ENCODE measurements at regions not wholly inside any gene's neighbourhood (a gene's known extent, or its start where the extent isn't known, plus 50 kb on each side); places are given as distances from the start of the nearest gene placed in this dataset.
"Not testable (repeated sequence)": the region's sequence is repeated elsewhere in the genome, so short reads cannot be mapped to it uniquely, and the experiment has no call there.

DNA sequence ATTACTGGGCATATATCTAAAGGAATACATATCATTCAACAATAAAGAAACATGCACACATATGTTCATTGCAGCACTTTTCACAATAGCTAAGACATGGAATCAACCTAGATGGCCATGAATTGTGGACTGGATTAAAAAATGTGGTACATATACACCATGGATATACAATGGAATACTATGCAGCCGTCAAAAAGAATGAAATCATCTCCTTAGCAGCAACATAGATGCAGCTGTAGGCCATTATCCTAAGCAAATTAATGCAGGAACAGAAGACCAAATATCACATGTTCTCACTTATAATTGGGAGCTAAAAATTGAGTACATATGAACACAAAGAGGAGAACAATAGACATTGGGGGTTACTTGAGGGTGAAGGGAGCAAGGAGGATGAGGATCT is 175.6 kb downstream of the POLR1F start:
- no peak for DNase-seq (ENCODE audit: low spot score)

DNA sequence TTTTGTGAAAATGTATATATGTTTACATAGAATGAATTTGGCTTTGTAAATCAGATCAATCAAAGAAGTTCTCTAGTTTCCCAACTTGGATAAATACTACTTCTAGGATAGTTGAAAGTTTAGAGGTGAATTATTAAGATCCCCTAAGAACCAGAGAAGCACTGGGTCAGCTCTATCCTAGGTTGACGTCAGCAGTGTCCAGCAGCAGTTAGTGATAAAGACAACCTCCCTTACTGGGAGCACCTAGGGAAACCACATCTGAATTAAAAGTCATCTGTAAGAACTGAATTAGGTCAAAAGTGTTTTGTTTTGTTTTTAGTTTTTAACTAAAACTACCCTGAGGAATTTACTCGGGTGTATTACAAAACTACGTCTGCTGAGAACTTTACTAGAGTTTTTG is 178.0 kb downstream of the POLR1F start:
- DNase-seq (ENCODE audit: low spot score), result no peak

DNA sequence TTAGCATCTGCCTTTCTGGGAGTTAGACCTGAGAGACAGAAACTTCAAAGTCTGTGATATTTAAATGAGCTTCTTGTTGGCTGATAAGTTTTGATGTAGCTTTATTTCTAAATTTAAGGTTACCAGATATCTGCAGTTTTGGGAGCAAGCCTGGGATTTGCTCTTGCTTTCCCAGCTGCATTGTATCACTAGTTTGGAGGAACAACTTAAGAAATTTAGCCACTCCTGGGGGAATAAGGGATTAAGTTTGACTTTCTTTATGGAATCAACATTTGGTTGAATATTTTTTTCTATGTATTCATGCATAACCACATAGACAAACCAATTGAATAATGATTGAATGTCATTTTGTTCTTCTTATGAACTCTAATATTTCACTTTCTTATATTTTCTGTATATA is 178.6 kb downstream of the POLR1F start:
- DNase-seq (ENCODE audit: low spot score), result no peak

DNA sequence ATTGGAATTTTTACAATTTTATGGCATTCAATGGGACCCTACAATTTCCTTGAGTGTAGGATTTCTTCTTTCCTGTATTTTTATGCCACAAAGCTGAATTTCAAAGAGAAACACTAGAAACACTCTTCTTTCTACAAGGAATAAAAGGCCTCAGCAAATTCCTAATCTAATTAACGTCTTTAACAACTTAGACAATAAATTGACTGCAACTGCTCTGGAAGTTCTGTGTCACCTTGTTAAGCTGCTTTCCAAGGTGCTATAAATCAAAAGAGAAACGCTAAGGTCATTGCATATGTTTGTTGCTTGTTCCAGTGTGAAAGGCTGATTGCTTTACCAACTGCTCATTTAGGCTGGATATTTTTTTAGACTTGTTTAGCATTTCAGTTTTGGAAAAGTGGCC is 182.2 kb downstream of the POLR1F start:
- no peak for DNase-seq (ENCODE audit: low spot score)

DNA sequence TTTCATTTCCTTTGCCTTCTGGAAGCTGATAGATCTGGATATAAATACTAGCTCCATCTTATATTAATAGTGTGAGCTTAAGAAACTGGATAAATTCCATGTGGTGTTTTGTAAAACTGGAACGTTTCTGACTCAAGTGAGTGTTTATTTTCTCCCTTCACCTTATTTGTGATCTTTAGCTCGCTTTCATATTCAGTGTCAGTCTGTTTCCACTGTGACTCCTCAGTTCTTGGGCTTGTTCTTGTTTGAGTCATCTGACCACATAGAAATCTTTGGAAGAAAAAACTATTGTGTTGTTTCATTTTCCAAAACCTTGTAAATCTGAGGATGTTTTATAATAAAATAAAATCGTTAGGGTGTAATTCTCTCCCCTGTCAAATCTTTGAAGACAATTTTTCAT is 186.4 kb downstream of the POLR1F start:
- DNase-seq (ENCODE audit: low spot score), result no peak

DNA sequence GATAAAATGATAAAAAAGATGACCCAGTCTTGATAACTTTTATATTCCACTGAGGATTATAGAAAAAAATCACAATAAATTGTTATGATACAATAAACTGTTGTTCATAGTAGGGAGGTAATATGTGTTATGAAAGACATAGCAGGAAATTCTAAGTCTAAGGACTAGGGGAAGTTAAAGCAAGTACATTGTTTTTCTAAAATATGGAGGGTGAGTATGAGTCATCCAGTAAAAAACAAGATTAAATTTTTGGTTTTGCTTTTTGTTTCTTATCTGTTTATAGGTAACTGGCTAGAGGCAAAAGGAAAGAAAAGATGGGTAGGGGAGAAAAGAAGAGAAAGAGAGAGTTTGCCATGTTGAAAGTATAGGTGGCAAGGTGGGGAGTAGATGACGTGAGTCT is 188.4 kb downstream of the POLR1F start:
- DNase-seq (ENCODE audit: low spot score), result no peak

DNA sequence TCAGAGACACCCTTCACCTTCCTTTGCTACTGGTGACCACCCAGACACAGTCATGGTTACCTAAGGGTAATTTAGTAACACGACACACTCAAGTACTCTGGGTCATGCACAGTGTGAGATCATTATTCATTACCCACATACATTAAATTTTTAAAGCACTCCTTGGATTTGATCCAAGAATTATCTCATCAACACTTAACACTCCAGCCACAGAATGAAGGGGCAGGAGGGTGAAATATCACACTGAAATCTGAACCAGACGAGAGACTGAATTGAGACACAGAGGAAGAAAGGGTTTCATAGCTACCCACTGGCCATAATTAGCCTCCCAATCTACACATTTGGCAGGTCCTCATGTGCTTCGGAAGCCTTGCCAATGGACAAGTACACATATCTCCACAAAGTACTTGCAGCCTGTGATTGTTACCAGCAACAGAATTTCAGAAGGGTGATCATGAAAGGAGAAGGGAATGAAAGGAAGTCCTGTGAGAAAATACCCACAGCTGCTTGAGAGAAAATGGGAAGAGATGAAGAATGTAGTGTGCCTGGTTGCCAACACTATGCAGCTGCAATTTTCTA is 189.3 kb downstream of the POLR1F start:
- no peak for DNase-seq (ENCODE audit: low spot score)

DNA sequence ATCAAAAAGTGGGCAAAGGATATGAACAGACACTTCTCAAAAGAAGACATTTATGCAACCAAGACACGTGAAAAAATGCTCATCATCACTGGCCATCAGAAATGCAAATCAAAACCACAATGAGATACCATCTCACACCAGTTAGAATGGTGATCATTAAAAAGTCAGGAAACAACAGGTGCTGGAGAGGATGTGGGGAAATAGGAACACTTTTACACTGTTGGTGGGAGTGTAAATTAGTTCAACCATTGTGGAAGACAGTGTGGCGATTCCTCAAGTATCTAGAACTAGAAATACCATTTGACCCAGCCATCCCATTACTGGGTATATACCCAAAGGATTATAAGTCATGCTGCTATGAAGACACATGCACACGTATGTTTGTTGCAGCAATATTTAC is 191.3 kb downstream of the POLR1F start:
- not testable (repeated sequence) for DNase-seq (ENCODE audit: low spot score)

DNA sequence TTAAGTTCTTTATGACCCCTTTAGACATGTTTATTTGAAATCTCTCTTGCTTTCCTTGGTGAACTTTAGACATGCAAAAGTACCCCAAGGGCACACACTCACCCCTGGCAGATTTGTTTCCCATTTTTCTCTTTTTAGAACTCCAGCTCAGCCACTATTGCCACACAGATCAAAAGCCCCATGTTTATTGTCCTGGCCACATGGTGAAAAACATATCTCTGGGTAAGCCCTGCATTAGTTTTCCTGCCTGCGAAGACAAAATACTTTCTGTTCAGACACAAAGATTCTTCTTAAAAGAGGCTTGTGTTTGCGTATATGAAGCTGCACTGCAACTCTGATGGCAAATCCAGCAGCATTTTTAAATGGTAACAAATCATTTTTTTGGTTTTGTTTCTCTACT is 200.0 kb downstream of the POLR1F start:
- DNase-seq (ENCODE audit: low spot score), result no peak

DNA sequence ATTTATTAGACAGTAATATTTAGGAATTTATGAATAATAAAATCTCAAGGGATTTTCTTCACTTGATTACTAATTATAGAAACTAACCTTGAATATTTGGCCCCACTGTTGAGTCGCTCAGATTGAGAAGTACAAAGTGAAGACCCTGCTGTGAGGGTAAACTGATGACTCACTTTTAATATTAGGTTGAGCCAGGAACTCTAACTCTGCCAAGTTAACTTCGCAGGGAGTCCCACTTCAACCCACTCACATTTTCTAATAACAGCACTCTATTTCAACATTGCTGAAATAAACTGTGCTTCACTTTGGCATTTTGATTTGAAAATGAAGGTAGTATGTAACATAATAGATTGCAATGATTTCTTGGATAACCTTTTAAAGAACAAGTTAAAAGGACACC is 200.7 kb downstream of the POLR1F start:
- DNase-seq (ENCODE audit: low spot score), result no peak

DNA sequence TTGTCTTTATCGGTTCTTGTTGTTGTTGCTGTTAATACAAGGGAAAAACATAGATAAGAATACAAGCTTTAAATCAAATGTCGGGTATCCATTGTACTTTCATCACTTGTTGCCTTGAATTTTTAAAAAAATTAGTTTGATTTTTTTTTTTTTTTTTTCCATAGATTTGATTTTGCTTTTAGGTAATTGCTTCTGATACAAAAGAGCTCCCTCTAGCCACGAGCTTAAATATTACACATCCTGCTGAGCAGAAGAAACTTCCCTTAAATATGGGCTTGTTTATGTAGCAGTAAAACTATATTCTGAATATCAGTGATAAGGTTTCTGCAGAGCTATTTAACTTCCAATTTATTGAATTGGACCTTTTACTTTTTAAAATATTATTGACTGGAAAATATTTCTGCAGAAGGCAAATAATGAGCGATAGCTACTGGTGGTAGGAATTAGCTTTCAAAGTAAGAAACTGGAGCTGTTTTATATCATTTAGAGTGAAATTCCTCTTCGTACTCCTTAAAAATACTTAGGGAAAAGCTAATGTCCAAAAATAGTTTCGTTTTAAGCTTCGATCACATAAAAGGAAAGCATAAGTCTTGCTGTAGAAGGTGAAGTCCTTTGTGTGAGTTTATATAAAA is 216.9 kb downstream of the POLR1F start:
- no peak for DNase-seq (ENCODE audit: low spot score)

DNA sequence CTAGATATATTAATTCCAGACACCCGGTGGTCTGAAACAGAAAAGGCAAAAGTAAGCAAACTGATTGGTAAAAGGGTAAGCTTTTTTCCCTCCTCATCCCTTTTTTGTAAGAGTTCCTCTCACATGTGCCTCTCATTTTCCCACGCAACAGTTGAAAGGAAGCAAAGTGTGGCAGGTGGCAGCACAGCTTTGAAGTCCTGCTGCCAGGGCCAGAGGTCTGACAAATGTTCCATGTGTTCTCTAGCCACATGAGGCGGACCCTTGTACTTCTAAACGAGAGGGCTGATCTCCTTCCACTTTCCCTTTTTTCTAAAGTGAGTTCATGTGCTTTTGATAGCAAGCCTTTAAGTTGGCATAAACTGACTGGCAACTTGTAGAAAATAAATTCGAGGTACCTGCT is 217.5 kb downstream of the POLR1F start:
- no peak for DNase-seq (ENCODE audit: low spot score)

DNA sequence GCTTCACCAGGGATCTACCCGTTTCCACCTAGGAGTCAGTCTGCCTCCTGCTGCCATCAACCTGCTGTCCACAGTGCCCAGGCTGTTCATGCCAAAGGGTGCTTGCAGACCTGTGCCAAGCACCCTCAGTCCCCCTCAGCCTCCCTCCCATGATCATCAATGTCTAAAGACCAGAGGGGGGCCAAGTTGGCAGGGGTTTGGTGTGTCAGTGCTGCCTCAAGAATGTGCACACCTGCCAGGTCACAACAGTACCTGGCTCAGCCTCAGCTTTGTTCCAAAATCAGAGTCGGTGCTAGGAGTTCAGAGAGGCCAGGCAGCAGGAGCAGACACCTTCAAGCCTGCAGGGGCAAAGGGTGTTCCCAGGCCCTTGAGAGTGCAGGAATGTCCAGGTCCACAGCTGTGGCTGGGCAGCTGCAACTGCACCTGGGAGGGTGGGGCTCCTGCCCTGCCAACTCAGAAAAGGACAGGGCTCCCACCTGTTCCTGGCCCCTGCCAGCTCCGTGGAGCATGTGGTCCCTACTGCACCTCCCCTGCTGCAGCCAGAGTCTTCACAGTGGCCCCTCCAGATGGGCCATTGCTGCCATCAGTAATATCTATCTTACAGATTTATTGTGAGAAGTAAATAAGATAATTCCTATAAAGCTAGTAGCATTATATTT is 219.5 kb downstream of the POLR1F start:
- no peak for DNase-seq (ENCODE audit: low spot score)

DNA sequence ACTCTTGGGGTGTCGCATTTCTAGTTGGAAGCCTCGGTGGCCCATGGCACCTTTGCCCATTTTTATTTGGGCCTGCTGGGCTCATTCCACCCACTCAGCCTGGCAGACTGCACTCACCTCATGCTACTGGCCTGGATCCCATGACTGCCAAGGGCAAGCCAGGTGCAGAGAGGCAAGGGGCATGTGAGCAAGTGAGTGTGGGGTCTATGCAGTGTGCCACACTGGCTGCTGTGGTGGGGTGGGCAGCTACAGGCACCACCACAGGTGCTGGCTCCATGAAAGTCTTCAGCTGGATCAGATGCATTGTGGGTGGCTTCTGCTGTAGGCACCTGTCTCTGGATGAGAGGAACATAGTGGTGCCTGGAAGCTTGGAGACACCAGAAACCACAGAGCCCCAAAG is 220.8 kb downstream of the POLR1F start:
- no peak for DNase-seq (ENCODE audit: low spot score)

DNA sequence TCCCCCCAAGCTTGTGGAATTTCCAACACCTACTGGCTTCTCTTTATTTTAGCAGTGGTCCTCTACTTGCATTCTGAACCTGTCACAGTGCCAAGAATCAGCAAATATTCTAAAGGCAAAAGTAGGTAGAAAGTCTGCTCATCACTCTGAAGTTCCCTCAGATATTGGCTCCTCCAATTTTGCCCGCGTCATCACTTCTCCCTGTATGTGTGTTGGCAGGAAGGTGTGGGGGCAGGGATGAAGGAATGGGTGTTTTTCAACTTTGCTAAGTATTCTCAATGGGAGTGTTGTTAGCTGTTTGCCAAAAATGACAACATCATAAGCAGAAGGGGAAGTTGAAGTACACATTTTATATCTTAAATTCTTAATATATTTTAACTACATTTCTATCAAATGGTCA is 226.2 kb downstream of the POLR1F start:
- DNase-seq (ENCODE audit: low spot score), result no peak

DNA sequence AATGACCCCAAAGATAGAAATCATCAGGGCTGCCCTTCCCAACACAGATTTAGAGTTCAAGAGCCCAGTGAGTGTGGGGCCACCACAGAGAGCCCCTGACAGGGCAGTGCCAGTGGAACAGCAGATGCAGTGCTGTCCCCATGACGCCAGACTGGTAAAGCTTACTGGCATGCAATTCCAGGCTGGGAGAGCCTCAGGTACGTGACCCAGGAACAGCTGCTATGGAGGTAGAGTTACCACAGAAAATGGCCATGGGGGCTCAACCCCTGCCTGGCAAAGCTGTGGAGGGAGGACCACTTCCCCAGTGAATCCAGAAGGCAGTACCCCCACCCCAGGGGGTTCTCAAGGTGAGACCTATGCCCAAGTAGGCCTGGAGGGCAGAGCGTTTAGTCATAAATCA is 228.5 kb downstream of the POLR1F start:
- DNase-seq (ENCODE audit: low spot score), result no peak

DNA sequence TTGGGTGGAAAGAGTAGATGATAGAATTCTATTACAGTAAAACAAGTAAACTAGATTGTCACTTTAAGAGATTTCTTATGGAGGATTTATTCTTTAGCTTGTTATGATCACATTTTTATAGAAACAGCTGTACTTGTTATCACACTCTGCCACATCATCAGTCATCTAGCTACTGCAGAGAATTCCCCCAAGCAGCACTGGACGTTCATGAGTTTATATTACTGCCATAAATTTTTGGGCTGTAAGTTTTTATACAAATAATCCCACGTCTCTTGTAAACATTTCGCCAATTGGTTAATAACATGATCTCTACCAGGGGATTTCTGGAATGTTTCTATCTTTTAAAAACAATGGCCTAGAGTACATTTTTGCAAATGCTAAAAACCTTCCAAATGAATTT is 238.8 kb downstream of the POLR1F start:
- no peak for DNase-seq (ENCODE audit: low spot score)

DNA sequence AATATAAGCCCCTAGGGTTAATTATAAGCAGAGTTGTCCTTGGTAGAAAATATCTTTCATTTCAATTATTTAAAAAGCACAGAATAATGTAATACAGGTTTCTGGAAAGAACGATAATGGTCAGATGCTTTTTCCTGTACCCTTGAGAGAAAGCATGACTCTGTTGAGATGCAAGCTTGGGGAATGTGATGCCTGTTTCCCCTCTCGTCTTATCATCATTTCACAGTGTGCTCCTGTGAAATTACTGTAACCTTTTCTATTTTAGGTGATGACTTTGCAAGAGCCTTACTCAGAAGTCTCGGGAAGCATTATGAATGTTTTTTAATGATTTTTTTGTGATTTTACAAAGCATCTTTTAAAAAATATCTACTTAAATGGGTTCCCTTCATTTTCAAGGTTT is 243.0 kb downstream of the POLR1F start:
- no peak for DNase-seq (ENCODE audit: low spot score)

DNA sequence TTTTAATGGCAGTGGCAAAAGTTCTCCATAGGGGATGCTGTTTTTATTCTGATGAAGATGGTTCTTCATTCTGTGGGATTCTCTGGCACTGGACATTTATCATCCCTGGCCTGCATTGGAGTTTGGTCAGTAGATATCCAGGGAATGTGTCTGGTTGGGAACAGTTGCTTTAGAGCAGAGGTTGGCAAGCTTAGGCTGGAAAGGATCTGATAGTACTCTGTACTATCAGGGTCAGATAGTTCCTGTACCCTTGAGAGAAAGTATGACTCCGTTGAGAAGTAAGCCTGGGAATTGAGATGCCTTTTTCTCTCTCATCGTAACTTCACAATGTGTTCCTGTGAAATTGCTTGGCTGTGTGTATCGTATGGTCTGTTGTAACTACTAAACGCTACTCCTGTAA is 244.1 kb downstream of the POLR1F start:
- DNase-seq (ENCODE audit: low spot score), result no peak

DNA sequence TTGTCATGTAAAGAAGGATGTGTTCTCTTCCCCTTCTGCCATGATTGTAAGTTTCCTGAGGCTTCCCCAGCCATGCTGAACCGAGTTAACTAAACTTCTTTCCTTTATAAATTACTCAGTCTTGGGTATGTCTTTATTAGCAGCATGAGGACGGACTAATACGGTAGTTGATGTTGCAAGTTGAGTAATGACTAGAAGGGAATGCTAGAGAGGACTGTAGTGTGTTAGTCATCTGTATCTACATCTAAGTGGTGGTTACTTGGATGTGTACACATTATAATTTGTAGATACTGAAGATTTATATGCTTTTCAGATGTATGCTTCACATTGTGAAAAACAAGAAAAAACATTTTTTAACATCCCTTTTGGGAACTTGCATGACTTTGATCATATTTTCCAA is 244.6 kb downstream of the POLR1F start:
- no peak for DNase-seq (ENCODE audit: low spot score)

DNA sequence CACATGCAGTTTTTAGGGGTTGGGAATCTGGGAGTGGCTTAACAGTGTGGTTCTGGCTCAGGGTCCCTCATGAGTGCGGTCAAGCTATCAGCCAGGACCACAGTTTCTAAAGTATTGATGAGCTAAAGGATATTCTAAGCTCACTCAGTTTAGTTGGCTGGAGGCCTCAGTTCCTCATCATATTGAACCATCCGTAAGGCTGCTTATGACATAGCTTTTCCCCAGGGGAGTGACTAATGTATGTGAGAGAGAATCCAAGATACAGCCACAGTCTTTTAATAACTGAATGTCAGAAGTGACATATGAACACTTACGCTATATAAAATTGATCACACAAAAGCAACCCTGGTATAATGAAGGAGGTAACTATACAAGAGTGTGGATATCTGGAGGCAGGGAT is 245.3 kb downstream of the POLR1F start:
- DNase-seq (ENCODE audit: low spot score), result no peak

DNA sequence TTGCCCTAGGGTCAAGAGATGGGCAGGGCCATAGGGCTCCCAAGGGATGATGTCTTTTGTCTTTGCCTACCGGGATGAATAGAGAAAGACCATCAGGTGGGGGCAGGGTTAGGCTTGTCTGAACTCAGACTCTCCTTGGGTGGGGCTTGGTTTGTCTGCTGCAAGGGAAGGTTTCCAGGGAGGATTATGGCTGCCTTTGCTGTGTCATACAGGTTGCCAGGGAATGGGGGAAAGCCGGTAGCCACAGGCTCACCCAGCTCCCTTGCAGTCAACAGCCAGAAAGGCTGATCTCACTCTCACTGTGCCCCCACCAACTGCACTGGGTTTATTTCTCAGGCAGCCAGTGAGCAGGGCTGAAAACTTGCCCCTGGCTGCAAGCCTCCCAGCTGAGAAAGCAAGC is 253.2 kb downstream of the POLR1F start:
- no peak for DNase-seq (ENCODE audit: low spot score)

DNA sequence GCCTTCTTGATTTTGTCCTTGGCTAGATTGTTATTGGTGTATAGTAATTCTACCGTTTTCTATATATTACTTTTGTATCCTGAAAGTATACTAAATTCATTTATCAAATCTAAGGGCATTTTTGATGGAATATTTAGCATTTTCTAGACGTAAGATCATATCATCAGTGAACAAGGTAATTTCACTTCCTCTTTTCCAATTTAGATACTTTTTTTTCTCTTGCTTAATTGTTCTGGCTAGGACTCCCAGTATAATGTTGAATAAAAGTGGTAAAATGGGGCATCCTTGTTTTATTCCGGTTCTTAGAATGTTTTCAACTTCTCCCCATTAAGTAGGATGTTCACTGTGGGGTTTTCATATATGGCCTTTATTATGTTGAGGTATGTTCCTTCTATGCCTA is 260.7 kb downstream of the POLR1F start:
- no peak for DNase-seq (ENCODE audit: low spot score)

Measured in activated CD4-positive, alpha-beta T cell treated with anti-CD3 and anti-CD28 coated beads, Interleukin-2, Interleukin-4, amounts not matched to agents 100 ng/mL and 50 ng/mL, durations not matched to agents 16 hours and 8 hours (primary cell).